DMS 273 treated with DMSO at 0.1 percent for 48 hours (cell line): ENCODE measurements at regions not wholly inside any gene's neighbourhood (a gene's known extent, or its start where the extent isn't known, plus 50 kb on each side); places are given as distances from the start of the nearest gene placed in this dataset.

Experiments used
- DNase-seq: peaks from one replicate; lab custom pipeline; 2025; lab: John Stamatoyannopoulos, UW

DNA sequence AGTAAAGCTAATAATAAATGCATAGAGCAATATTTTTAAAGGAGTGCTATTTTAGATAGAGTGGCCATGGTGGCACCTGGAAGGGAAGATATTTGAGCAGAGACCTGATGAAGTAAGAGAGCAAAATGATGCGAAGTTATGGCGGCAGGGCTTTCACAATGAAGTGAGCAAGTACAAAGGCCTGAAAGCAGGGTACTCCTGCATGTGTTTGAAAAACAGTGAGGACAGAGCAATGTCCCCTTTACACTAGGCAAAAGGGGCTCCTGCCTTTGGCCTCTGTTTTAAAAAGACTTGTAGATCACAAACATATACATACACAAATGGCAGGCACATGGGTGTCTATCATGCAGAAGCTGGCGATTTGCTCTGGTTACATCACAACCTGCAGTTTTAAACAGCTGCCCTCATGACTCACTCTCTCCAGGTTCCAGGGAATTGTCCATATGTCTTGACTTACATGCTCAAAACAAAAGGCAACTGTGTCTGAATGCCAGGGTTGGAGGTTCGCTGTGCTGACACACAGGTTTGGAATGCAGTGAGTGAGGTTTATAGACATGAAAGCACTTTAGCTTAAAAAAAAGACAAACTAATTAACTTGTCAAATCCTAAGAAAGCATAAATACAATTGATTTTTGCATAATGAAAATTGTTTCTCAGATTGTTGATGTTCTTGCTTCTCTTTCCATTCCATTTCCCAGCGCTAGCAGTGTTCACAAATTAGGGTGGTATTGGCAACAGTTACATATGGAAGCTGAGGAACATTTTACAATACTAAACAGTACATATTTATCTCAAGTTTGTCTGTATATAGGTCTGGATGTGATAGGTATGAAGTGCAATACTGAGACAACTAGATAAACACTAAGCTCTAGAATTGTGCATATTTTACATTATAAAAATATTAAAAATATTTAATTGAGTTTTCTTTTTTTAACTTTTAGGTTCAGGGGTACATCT is 313.9 kb downstream of the BARHL2 start:
- DNase-seq: peak; percentile 92

DNA sequence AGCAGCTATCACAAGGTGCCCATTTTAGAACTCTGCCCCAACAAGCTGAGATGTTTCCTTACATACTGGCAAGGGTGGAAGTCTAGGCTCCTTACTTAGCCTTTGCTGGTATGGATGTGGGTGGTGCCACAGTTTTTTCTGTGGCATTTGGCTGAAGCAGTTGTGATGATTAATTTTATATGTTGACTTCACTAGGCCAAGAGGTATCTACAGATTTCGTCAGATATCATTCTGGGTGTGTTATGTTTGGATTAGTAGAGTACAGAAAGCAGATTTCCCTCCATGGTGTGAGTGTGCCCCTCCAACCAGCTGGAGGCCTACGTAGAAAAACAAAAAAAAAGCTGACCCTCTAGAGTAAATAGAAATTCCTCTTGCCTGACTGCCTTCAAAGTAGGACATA is 317.0 kb downstream of the BARHL2 start:
- DNase-seq: no peak

- no peak for DNase-seq
These were observed 320.2 kb downstream of the BARHL2 start for GRCh38 chr1:90396917-90397316.

GRCh38 chr1:90394247-90394646 is 322.9 kb downstream of the BARHL2 start:
- DNase-seq: no peak

DNA sequence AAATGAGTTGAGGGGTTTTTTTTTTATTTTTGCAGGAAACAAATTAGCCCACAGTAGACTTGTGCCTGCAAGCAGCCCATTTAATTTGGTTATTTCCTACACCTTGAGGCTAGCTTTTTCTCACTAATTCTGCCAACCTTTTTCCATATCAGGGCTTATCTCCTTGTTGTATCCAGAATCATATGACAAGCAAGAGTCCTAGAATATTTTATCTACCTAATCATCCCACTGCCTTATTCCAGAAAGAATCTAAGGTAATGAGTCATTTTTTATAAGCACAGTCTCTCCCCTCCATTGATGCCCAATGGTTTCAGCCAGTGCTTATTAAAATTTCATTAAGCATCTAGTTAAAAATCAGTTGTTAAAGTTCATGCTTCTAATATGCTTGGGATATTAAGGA is 324.1 kb downstream of the BARHL2 start:
- no peak for DNase-seq

DNA sequence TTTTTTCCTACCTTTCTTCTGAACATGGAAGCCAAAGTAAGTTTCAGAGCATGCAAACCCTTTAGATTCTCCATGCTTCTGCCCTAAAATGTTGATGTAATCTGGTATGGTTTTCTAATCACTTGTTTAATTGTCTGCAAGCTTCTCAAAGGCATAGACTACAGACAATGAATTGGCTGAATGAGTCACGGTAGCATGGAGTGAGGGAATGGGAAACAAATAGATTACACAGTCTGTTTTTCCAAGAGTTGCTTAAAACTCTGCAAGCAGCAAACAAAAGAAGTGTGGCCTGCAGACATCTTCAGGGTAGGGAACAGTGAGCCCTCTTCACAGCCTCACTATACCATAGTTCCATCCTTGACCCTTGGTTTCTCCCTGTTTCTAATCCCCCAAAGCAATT is 326.0 kb downstream of the BARHL2 start:
- DNase-seq: no peak

DNA sequence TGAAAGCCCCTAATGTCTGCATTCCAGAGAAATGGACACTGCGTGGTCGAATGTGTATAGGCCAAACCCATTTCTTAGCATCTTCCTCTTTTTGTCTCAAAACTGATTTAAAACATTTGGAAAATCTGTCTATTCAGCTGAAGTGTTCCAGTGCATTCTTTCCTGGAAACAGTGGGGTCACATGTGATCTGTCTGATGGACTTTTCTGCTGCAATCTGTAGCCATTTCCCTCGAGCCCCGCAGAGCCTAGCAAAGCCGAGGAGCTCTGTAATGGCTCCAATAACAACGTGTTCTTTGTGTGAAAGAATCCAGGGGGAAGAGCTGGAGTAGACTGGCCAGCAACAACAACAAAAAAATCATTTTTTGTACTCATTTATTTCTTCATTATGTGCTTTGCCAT is 329.3 kb downstream of the BARHL2 start:
- DNase-seq: no peak

DNA sequence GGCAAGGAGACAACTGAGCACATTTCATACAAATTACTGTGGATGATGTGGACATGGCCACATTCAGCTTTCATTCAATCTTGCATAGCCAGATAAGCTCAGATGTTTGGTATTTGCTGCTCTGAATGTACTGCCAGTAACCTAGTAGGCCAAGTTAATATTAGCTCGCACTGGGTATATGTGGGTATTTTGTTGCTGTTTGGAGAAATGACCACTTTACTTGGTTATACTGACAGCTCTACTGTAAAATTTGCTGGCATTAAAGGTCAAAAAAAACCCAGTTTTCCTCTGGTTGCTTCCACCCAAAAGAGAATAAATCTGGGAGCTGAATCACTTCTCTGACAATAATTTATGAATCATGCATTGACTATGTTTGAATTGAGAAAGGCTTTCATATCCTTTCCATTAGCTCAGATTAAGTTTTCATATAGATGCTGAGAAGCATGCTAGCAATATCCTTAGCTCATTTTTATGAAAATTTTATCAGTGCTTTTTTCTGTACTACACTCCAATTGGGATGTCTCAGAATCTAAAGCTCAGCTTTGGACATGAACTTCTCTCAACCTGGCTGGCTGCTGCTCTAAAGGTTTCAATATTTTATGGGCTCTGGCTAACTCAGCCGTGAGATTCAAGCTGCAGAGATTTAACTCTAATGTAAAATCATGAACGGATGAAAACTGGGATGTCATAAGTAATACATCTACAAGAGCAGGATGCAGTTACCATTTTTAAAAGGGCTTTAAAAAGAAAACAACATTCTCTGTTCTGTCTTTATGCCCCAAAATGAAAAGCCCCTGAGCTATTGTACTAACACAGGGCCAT is 330.0 kb downstream of the BARHL2 start:
- DNase-seq: no peak

DNA sequence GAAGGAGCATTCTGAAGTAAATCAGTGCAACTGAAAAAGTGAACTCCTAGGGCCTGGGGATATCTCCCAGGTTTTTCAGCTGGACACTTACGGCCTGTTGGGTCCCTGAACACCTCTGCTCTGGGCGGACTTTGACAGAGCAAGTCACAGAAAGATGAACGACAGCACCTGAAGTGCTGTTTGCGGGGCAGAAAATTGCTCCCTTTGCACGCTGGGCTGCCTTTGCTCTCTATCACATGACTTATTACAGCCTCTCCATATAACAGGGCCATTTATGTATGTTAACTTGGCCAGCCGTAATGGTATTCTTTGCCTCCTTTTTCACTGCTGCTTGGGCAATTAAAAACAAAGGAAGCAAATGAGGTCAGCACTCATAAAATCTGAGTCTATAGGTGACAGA is 332.9 kb downstream of the BARHL2 start:
- no peak for DNase-seq

DNA sequence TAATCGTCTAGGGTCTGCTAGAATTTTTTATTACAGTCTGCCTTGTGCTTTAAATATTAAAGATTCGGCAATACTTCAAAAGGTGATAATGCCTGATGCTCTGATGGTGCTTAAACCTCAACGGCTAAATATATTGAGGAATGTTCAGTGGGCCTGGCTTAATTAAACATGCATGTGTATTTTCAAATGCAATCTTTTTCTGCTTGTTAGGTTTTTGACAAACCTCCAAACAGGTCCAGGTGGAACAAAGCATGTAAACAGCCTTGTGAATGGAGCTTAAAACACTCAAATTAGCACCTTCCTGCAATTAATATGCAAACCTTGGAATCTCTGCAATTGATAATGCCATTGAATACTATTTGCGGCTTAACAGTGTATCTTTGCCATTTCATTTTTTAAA is 334.9 kb downstream of the BARHL2 start:
- DNase-seq: no peak

- DNase-seq: no peak
These were observed 335.5 kb downstream of the BARHL2 start for GRCh38 chr1:90381598-90381997.

DNA sequence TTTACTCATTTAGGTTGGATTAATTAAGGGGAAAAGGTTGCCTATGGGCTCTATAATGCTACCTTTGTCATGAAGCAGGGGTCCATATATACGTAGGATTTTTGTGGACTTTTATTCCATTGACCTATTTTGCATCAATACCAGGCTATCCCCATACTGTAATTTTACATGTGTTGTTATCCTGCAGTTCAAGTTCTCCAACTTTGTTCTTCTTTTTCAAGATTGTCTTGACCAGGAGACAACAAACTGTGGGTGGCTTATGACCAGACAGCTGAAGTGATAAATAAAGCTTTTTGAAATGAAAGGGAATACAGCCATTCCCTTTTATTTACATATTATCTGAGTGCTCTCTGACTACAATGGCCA is 345.7 kb downstream of the BARHL2 start:
- no peak for DNase-seq

GRCh38 chr1:90370686-90371447 is 346.2 kb downstream of the BARHL2 start:
- no peak for DNase-seq

DNA sequence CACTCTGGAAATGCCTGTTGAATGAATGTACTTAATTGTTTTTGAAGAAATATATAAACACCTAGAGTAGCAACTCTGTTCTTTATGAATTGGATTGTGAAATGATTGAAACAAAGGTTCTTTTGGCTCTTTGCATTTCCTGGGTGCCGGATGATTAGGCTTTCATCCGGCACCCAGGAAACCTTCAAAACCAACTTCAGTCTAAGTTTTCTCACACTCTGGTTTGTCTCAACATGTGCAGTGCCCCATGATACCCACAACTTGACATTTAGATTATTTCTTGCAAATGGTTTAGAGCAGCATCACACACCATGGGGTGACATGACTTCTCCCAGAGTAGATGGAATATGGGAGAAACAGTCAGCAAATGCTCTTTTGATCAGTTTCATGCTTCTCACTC is 354.9 kb downstream of the BARHL2 start:
- no peak for DNase-seq

DNA sequence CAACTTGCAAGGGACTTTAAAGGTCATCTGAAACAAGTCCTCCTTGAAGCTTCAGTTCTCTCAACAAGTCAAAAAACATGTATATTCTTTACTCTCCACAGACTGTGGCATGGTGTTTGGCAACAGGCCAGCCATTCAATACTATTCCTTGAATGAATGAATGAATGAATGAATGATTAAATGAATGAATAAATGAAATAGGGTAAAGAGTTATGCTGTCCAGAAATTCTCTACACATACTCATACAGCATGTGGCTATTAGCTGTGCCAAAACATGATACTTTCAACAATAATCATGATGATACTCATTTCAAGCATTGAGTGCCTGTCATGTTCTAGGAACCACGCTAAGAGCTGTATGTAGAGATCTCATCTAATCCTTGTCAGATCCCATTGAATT is 356.1 kb downstream of the BARHL2 start:
- DNase-seq: no peak

- no peak for DNase-seq
These were observed 357.1 kb downstream of the BARHL2 start for GRCh38 chr1:90359994-90360393.

GRCh38 chr1:90358448-90358847 is 358.7 kb downstream of the BARHL2 start:
- DNase-seq: no peak

GRCh38 chr1:90357995-90358394 is 359.1 kb downstream of the BARHL2 start:
- DNase-seq: peak; percentile 35

DNA sequence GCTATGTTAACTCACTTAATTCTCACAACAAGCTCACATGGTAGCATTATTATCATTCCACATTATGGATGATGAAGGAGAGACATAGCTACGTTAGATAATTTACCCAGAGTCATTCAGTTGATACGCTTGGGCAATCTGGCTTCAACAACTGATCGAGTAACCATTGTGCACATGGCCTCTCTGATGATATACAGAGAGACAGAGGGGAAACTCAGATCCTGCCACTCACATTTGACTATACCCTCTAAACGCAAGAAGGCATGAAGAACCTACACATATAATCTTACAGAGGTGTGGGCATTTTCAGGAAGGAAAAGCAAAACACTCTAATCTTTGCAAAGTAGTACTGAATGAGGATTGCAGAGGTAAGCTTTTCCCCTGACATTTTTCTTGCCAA is 360.1 kb downstream of the BARHL2 start:
- DNase-seq: no peak

DNA sequence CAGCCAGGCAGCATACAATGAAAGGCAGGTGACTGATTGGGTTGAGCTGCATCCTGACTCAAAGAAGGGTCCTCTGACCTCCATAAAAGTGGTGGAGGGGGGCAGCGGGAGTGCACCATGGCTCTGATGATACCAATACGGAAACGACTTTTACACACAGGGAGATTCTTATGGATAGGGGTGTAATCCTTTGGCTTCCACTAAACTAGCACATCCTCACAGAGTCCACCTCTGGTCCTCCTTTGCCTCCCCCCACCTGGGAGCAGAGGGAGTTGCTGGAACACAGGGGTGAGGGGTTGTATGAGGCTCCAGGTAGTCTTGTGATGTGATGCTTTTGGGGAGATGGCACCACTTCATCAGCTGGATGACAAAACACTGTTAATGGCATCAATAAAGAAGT is 361.0 kb downstream of the BARHL2 start:
- DNase-seq: no peak

- DNase-seq: no peak
These were observed 359.8 kb downstream of the ZNF326 start for GRCh38 chr1:90354704-90355103.

GRCh38 chr1:90351019-90351418 is 356.1 kb downstream of the ZNF326 start:
- DNase-seq: no peak
